ENCODE measurements at regions not wholly inside any gene's neighbourhood (a gene's known extent, or its start where the extent isn't known, plus 50 kb on each side); places are given as distances from the start of the nearest gene placed in this dataset.
A peak's percentile ranks its signal among the peaks of the same experiment; 100 is the strongest.
"Not testable (repeated sequence)": the region's sequence is repeated elsewhere in the genome, so short reads cannot be mapped to it uniquely, and the experiment has no call there.

DNA sequence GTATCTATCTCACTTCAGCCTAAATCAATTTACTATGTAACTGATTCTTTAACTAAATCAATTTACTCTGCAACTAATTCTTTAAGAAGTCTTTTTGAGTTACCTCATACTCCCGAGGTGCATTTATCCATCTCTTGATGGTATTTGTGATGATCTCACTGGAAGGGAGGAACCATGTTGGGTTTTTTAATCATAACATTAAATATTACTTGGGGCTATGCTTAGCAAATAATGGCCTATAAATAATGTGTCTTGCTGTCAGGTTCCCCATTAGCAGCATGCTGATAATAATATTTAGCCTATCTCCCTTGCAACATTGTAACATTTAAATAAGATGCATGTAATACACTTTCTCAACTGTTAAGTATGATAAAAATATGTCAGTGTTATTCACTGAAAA is 411.3 kb downstream of the SLITRK1 start:
- DNase-seq (ENCODE audit: low spot score) = no peak

DNA sequence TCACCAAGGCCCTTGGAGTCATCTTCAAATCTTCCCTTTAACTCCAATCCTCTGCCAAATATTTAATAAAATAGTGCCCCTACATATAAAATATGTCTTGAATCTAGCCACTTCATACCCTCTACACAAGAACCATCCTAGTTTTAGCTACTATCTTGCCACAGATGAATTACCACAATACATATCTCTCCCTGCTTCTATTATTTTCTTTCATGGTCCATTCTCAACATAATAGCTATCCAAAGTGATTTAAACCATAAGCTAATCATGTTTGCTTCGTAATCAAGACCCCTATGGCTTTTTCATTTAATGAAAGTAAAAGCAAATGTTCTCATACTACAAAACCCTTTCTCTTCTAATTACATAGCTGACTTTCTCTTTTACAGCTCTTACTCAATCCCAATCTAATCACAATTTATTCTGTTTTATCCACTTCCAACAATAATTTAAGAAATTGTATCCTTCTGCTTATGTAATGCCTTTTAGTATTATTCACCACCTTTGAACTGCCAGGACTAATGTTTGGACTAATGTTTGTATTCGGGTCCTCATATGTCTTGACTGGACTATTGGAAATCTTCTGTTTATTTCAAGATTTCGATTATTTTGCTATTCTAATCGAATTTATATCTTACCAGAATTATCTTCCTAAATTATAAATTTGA is 412.0 kb downstream of the SLITRK1 start:
- DNase-seq (ENCODE audit: low spot score) = no peak

DNA sequence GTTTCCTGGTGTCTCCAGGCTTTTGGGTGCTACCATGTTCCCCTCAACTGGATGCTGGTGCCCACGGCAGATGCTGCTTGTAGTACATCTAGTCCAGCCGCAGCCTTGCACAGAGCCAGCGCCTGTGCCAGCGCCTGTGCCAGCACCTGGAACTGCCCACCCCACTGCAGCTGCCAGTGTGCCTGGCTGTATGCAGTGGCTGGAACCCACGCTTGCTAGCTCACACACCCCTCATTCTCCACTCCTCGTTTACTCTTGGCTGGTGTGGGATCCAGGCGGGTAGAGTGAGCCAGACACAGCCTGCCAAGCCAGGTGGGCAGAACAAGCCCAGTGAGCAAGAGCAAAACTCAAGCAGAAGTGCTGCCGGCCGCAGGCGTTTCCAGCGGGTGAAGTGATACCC is 428.6 kb downstream of the SLITRK1 start:
- no peak for DNase-seq (ENCODE audit: low spot score)

DNA sequence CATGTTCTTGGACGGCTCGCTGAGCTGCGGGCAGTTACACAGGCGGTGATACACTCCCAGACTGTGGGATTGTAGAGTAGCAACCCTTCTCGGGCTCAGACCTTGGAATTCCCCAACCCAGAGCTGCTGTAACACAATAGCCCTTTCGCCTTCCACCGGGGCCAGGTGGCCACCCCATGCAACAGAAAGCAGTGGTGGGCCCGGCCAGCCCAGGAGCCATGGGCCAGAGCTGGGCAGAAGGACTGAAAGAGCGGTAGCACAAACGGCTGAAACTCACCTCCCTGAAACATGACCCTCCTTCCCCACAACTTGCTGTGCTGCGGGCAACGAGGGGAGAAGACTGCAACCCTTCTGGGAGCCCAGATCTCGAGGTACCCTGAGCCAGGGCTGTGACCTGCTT is 429.0 kb downstream of the SLITRK1 start:
- no peak for DNase-seq (ENCODE audit: low spot score)

DNA sequence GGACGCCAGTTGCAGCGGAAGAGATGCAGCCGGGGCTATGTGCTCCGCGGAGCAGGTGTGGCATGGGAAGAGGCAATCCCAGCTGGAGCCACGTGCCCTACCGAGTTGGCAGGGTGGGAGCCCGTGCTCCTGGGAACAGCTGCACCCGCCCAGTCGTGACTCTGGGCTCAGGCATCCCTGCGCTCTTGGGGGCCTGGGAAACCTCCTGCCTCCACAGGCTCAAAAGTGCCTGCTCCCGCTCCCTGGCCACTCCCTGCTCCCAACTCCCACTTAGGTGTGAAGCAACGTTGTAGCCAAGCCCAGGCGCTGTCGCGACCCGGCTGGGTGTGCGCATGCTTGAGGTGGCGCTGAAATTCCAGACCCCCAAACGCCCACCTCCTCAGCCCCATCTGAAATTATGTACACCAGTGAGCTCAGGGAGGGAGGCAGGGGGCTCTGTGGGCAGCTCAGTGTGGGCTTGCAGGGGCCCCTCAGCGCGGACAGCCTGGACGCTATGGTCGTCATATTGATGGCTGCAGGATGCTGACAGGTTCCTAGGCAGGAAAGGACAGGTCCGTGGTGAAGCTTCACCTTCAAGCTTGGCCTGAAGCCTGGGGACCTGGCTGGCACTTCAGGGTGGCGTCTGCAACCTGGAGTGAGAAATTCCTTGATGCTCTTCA is 429.9 kb downstream of the SLITRK1 start:
- no peak for DNase-seq (ENCODE audit: low spot score)

DNA sequence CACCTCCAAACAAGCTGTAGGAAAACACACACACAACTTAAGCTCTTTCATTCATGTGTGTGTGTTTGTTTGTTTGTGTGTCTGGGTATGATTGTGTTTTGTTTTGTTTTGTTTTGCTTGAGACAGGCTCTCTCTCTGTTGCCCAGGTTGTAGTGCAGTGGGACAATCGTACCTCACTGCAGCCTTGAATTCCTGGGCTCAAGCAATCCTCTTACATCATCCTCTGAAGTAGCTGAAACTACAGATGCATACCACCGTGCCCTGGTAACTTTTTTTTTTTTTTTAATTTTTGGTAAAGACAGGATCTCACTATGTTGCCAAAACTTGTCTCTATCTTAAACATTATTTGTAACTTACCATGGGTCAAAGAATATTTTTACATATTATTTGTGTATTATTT is 431.7 kb downstream of the SLITRK1 start:
- DNase-seq (ENCODE audit: low spot score) = no peak

DNA sequence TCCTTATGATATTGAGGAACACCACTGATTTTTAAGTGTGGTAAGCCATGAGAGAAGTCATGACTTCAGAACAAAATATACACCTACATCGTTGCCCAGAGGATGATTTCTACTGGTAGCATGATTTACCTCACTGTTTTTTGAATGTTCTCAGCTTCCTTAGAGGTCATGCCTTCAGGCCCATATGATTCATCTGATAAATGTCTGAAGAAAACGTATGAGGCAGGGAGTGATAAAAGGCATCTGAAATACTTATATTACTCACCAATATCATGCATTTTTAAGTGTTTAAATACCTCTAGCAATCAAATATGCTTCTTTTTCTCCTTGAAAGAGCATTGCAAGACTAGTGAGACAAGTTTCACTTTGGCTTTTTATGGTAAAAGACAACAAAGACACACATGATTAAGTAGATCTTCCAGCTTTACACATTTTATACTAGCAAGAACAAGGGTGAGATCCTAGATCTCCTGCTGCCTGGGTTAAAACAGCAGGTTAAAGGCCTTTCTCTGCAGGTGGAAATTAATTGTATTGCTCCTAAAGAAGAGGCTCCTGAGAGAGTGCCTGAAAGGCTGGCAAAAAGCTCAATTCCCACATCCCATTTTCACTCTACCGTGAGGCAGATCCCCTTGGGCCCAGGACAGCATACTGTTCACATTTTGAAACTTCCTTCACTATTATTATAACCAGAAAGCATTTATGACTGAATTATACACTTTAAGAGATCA is 432.4 kb downstream of the SLITRK1 start:
- no peak for DNase-seq (ENCODE audit: low spot score)

DNA sequence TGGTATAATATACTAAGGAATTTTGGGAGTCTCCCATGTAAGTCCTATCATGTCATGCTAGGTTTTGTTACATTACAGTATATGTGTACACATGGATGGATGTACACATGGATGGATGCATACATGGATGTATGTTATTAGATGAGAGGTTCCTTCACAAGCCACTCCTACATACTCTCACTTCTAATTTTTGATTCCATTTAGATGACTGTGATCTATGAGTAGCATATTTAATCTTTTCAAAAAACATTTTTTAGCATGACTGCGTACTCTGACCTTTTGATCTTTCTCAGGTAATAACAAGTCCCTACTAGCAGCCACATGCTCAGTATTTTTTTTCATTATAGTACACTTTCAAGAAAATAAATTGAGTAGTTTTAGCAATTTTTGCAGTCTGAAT is 441.8 kb downstream of the SLITRK1 start:
- no peak for DNase-seq (ENCODE audit: low spot score)

DNA sequence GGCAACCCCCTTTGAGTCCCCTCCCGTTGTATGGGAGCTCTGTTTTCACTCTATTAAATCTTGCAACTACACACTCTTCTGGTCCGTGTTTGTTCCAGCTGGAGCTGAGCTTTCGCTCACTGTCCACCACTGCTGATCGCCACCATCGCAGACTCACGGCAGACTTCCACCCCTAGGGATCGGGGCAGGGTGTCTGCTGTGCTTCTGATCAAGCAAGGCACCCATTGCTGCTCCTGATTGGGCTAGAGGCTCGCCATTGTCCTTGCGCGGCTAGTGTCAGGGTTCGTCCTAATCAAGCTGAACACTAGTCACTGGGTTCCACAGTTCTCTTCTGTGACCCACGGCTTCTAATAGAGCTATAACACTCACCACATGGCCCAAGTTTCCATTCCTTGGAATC is 442.8 kb downstream of the SLITRK1 start:
- DNase-seq (ENCODE audit: low spot score) = not testable (repeated sequence)

DNA sequence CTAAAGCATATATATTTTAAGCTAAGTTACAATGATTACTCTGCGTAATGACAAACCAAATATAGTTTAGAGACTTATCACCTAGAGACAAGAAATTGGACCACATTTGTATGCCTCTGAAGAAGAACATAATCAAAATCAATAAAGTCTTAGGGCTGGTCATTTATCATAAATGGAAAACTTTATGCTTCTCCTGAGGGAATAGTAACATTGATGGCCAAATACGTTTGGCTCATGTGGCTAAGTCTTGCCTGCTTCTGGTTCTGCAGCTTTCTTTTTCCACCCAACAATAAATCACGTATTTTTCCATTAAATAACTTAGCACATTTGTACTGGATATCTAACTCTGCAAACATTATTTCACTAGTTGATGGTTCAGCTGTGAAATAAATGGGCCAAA is 458.4 kb downstream of the SLITRK1 start:
- no peak for DNase-seq (ENCODE audit: low spot score)

DNA sequence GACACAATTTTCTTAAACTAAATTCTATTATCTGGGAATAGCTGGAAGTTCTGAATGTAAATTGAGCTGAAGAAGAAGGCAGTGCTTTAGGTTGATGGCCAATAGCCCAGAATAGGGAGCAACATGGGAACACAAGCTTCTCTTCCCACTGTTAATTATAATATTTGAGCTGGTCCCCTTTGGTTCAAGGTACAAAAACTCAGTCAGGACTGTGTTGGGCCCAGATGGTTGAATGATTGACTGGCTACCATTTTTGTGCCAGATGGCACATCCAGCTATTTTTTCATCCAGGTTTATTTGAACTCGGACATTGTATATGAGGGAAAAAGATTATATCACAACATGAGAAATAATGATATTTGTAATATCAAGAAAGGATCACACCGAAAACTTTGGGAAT is 458.9 kb downstream of the SLITRK1 start:
- DNase-seq (ENCODE audit: low spot score) = peak; percentile 17

DNA sequence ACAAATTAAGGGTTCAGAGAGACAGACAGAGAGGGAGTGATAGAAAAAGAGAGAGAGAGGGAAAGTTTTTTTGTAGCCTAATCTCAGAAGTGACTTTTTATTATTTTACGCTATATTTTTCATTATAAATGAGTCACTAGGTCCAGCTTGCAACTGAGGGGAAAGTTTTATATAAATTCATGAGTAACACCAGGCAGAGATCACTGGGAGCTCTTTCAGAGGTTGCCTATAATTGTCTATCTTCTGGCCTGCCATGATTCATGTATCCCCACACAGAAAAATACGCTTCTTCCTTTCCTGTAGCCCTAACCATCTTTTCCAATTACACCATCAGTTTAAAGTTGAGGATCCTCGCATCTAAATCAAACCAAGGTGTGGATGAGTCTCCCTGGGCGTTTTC is 467.9 kb downstream of the SLITRK1 start:
- DNase-seq (ENCODE audit: low spot score) = no peak

DNA sequence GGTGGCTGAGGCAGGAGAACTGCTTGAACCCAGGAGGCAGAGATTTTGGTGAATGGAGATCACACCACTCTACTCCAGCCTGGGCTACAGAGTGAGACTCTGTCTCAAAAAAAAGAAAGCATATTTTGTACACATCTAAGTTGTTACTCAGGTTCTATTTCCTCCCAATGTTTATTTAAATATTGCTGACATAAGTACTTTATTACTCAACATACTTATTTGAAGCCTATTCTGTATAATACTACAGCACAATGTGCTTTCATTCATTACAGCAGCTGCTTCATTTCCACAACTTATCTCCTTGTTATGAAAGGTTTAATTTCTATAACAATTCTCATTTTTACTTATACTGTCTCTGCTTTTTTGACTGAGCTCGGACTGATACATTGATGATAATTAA is 495.7 kb downstream of the SLITRK1 start:
- no peak for DNase-seq (ENCODE audit: low spot score)

DNA sequence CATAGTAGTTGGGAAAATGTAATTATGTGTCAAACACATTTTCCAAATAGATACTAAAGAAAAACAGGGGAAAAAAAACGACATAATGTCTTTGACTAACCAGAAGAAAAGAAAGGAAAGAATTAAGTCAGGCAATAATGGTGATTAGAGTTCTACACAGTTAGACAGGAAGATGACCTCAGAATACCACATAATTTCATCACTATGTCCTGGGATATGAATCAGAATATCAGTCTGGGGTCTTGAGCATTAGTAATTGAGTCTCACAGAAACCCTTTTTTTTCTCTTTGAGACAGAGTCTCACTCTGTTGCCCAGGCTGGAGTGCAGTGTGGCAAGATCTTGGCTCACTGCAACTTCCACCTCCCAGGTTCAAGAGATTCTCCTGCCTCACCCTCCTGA is 503.4 kb downstream of the SLITRK1 start:
- no peak for DNase-seq (ENCODE audit: low spot score)

DNA sequence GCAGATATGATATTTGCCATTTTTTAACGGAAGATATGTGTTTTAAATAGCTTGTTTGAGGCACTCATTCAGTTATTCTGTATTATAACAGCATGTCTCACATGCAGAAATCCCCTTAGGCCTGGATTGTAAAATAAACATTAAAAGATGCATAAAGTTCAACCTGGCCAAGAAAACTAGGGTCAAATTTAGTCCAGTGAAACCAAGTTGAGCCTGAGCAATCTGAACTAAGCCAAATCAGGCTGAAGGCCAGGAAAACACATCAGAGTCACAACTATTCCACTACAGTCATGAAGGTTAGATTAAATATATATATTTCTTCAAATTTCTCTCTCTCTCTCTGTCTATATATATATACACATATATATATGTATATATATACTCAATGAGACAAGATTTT is 504.8 kb downstream of the SLITRK1 start:
- DNase-seq (ENCODE audit: low spot score) = no peak

DNA sequence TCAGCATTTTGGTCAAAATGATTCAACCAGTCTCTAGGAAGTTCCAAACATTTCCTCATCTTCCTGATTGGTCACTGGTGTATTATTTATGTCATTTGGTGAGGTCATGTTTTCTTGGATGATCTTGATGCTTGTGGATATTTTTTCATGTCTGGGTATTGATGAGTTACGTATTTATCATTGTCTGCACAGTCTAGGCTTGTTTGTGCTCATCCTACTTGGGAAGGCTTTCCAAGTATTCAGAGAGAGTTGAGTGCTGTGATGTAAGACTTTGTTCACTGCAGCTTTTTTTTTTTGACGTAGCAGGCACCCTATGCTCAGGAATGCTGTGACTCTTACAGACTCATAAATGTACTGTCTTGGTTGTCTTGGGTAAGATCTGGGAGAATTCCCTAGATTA is 509.5 kb downstream of the SLITRK1 start:
- DNase-seq (ENCODE audit: low spot score) = no peak

DNA sequence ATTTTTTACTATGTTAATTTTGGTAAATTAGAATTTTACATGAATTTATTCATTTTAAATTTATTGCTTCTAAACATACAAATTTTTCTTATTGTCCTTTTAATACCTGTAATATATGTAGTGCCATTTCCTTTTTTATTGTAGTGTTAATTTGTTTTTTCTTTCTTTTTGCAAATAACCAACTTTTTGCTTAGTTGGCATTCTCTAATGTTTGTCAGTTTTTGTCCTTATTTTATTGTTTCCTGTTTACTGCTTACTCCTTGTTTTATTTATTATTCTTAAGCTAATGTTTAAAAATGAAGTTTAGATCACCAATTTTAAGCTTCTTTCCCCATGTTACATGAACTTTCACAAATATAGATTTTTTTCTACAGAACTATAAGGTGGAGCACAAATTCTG is 516.6 kb downstream of the SLITRK1 start:
- no peak for DNase-seq (ENCODE audit: low spot score)

DNA sequence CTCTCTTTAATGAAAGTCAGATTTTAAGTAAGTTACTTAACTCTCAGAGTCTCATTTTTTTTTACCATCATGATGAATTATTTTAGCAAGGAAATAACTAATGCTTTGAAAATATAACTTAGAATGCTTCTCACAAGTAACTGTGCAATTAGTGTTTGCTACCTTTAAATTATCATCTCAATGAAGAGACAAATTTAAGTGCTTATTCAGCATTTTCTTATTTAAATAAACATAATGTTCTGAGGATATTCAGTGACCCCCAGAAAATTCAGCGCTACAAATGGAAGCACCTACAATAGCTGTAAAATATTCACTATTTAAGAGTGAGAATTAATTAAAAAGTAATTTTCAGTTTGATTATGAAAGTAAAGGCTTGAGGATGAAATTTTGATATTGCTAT is 527.2 kb downstream of the SLITRK1 start:
- DNase-seq (ENCODE audit: low spot score) = no peak

DNA sequence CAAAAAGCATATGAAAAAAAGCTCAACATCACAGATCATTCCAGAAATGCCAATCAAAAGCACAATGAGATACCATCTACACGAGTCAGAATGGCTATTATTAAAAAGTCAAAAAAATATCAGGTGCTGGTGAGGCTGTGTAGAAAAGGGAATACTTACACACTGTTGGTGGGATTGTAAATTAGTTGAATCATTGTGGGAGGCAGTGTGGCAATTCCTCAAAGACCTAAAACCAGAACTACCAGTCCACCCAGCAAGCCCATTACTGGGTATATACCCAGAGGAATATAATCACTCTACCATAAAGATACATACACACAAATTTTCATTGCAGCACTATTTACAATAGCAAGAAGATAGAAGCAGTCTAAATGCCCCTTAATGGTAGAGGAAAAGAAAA is 529.9 kb downstream of the SLITRK1 start:
- DNase-seq (ENCODE audit: low spot score) = no peak

DNA sequence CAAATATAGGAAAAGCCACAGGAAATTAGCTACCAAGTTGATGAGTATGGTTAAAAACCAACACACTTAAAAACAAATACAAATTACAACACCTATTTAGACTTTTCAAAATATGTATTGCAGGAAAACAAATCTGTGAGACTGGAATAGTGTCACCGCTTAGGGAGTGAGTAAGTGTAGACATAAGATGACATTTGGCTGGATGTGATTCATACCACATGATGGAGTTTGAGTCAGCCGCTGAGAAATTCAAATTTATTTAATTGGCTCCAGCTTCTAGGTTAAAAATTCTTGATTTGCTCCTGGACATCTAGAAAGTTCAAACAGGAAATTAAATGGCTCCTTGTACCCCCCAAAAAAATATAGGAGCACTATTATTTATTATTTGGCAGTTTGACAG is 531.7 kb downstream of the SLITRK1 start:
- no peak for DNase-seq (ENCODE audit: low spot score)

DNA sequence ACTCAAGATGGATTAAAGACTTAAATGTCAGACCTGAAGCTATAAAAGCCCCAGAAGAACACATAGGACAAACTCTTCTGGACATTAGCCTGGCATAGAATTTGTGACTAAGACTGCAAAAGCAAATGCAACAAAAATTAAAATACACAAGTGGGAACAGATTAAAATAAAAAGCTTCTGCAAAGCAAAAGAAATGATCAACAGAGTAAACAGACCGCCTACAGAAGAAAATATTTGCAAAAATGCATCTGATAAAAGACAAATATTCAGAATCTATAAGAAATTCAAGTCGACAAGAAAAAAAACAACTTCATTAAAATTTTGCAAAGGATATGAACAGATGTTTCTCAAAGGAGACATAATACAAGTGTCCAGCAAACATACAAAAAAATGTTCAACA is 537.8 kb downstream of the SLITRK1 start:
- DNase-seq (ENCODE audit: low spot score) = no peak

DNA sequence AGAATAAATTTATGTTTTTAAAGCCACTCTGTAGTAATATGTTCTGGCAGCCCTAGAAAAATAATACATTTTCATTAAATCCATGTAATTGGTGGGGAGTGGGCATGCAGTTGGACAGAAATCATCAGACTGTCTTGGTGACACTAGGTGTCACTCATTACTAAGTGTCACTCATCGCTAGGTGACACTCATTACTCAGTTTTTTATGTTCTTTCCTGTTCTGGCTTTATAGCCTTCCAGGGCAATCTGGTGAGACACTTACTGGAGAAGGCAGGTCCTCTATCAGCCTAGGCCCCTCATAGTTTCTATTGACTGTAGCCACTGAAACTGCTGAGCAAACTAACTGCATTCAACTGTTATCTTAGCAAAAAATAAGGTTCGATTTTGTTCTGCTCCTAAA is 542.1 kb downstream of the SLITRK1 start:
- DNase-seq (ENCODE audit: low spot score) = no peak

DNA sequence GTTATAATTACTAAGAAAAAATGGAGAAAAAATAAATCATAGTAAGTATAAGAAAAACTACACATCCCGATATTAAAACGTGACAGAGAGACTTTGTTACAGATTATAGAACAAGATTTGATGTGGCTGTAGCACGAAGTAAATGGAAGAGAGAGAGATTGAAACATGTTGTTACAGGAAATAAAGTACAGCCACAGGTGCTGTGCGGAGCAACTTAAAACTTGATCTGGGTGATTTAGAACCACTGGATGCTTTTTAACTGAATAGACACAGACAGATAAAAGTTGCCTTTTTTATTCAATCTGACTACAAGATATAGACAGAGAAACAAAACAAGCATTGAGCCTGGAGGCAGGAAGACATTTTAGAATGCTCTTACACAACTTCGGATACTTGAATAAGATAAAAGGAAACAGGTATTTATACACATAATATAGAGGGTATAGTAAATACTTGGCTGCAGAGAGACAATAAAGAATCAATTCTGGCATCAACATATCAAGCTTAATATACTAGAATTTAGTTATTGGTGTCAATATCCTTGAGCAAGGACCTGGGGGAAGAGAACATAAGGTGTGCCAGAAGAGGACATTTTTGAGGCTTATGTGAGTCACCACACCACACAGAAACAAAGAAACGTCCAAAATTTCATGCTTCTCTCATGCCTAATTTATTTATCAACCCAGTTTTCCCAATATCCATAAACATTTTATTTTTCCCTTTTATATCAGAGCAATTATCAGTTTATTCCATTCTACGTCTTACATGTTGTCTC is 548.5 kb downstream of the SLITRK1 start:
- DNase-seq (ENCODE audit: low spot score) = no peak
